ENCODE measurements at regions not wholly inside any gene's neighbourhood (a gene's known extent, or its start where the extent isn't known, plus 50 kb on each side); places are given as distances from the start of the nearest gene placed in this dataset.

DNA sequence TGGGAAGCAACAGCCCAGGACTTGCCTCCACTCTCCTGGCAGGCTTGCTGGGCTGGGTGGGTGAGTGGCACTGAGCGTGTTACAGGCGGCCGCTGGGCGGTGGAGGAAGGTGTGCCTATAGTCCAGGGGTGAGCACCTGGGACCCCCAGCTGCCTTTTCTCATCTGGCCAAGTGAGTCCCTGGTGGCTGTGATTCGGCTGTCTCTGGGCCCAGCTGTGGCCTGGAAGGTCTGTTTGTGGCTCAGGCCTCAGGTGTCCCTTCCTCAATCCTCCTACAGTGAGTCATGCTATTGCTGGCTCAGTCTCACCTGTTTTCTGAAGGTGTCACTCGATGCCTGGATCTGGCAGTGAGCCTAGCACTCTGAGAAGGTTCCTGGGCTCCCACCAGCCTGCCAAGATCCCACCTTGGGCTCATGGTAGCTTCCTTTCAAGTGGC lies 564.2 kb downstream of the PTPRU start:
- TF ChIP-seq EP300 (IDR thresholded peaks at IDR 0.05) = no peak
- TF ChIP-seq CTCF (IDR thresholded peaks at IDR 0.05) = no peak
